GM12875 (cell line): ENCODE measurements at regions not wholly inside any gene's neighbourhood (a gene's known extent, or its start where the extent isn't known, plus 50 kb on each side); places are given as distances from the start of the nearest gene placed in this dataset.

Source experiments
- H3K4me3 ChIP-seq: one replicate; pipeline ENCODE4 v1.5.1; 2011; ENCODE audit warnings: low read depth, low read length, control low read depth
- TF ChIP-seq, protein P1 (sequence below): IDR thresholded peaks from 2 replicates; pipeline ENCODE4 v1.5.1; 2011; ENCODE audit warnings: low read depth, mild to moderate bottlenecking, control low read depth, inconsistent platforms, low read length, moderate library complexity, borderline replicate concordance; ENCODE audit not compliant: insufficient read depth

DNA sequence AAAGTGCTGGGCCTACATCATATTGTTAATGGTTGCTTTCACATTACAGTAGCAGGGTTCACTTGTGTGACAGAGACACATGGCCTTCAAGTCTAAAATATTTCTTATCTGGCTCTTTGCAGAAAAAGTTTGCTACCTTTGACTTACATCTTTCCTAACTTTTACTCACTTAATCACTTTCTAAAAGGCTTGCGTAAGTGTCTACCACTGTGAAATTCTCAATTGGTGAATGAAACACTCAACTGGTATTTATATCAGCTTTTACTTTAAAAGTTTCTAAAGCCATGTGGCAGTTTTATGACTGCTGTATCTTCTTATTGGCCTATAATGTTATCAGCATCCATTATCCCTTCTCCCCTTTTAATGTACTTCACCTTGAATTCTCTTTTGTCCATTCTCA, 554.5 kb downstream of the ZIC1 start:
- TF ChIP-seq, protein P1, sequence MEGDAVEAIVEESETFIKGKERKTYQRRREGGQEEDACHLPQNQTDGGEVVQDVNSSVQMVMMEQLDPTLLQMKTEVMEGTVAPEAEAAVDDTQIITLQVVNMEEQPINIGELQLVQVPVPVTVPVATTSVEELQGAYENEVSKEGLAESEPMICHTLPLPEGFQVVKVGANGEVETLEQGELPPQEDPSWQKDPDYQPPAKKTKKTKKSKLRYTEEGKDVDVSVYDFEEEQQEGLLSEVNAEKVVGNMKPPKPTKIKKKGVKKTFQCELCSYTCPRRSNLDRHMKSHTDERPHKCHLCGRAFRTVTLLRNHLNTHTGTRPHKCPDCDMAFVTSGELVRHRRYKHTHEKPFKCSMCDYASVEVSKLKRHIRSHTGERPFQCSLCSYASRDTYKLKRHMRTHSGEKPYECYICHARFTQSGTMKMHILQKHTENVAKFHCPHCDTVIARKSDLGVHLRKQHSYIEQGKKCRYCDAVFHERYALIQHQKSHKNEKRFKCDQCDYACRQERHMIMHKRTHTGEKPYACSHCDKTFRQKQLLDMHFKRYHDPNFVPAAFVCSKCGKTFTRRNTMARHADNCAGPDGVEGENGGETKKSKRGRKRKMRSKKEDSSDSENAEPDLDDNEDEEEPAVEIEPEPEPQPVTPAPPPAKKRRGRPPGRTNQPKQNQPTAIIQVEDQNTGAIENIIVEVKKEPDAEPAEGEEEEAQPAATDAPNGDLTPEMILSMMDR, result no peak
- no peak overlapping the region for H3K4me3 ChIP-seq

DNA sequence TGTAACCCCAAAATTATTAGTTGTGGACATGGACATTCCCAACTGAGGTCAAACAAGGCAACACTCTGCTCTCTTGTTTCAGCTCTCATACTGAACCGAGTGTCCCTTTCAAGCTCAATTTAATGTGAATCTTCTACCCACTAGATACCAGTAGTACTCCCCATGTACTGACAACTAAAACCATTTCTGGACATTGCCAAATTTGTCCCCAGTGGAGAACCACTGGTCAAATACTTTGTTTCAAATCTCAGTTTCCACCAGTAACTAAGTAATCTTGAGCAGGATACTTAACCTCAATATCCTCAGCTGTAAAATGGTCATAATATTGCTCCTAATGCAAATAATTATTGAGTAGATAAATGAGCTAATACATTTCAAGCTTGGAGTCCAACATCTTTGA, 566.0 kb downstream of the ZIC1 start:
- H3K4me3 ChIP-seq, result no peak overlapping the region

DNA sequence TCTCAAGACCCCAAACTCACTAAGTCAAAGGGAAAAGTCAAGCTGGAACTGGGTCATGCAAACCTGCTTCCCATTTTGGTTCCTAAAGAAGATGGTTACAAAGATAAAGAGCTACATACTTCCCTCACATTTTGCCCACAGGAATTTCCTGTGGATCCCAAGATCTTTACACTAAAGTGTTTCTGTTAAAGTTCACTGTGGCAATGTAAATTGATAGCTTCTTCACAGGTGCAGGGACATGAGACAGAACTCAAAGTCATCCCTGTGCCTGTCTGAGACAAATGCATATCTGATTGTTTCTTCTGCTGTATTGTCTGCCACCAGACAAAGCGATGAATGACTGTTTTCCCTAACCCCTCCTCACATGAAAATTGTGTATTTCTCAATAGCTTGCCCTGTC, 567.8 kb downstream of the ZIC1 start:
- TF ChIP-seq, protein P1, result no peak
- no peak overlapping the region for H3K4me3 ChIP-seq

More for the DNA sequence above, 566.0 kb downstream of the ZIC1 start:
- TF ChIP-seq, protein P1, result no peak

DNA sequence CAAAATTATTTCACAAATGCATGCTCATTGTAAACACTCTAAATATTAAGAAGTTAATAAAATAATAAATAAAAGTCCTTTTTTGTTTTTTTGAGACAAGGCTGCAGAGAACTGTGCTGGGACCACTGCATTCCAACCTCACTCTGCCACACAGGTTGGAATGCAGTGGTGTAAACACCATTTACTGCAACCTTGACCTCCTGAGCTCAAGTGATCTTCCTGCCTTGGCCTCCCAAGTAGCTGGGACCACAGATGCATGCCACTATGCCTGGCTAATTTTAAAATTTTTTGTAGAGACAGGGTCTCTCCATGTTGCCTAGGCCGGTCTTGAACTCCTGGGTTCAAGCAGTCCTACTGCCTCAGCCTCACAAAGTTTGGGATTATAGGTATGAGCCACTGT, 578.4 kb downstream of the ZIC1 start:
- TF ChIP-seq, protein P1, result no peak

DNA sequence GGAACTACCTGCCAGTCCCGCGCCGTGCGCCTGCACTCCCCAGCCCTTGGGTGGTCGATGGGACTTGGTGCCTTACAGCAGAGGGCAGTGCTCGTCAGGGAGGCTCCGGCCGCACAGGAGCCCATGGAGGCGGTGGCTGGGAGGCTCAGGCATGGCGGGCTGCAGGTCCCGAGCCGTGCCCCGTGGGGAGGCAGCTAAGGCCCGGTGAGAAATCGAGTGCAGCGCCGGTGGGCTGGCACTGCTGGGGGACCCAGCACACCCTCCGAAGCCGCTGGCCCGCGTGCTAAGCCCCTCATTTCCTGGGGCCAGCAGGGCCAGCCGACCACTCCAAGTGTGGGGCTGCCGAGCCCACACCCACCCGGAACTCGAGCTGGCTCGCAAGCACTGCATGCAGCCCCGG, 580.2 kb downstream of the ZIC1 start:
- TF ChIP-seq, protein P1, result no peak
- no peak overlapping the region for H3K4me3 ChIP-seq

More for the DNA sequence above, 578.4 kb downstream of the ZIC1 start:
- no peak overlapping the region for H3K4me3 ChIP-seq

DNA sequence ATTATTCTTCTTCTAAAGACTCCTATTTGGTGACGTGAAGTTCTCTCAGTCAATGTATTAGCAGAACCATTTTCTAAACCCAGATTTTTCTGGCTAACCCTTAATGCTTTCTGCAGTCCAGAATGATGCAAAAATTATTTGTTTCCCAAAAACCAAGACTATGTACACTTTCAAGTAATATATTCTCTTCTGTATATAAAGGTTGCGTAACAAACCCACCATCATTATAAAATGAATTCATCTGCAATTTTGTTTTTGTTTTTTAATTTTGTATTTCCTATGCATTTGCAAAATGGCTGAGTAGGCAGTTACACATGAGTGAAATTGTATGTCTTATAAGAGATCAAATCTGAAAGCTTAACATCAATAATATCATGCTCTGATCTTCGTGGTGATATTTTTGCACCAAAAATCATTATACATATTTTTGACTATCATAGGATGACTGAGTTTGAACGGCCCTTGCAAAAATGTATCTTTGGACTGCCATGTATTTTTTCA, 593.6 kb downstream of the ZIC1 start:
- no peak overlapping the region for H3K4me3 ChIP-seq
- TF ChIP-seq, protein P1, result no peak

DNA sequence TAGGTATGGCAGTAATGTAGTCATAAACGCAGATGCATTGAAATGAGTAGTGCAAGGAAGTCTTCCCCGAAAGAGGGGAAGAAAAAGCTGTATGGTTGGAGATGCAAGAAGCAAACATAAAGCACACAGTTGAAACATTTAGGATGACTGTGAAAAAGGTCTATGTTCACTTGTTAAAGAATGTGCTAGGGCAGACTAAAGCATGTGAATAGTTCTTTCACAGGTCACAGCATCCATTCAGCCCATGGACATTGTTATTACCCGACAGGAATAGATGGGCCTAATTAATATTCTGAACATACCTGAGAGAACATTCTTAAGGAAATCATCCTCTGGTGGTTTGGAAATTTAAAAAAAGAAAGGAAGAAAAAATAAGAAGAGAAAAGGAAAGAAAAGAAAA, 595.2 kb downstream of the ZIC1 start:
- no peak overlapping the region for H3K4me3 ChIP-seq
- TF ChIP-seq, protein P1, result no peak
